GM19455 (cell line): ENCODE measurements at regions not wholly inside any gene's neighbourhood (a gene's known extent, or its start where the extent isn't known, plus 50 kb on each side); places are given as distances from the start of the nearest gene placed in this dataset.
"Not testable (repeated sequence)": the region's sequence is repeated elsewhere in the genome, so short reads cannot be mapped to it uniquely, and the experiment has no call there.

ENCODE experiments used
- ATAC-seq: cut with Tn5 transposase; IDR thresholded peaks from one replicate; pipeline ENCODE4 v1.9.1; 2021; ENCODE audit not compliant: unreplicated experiment

DNA sequence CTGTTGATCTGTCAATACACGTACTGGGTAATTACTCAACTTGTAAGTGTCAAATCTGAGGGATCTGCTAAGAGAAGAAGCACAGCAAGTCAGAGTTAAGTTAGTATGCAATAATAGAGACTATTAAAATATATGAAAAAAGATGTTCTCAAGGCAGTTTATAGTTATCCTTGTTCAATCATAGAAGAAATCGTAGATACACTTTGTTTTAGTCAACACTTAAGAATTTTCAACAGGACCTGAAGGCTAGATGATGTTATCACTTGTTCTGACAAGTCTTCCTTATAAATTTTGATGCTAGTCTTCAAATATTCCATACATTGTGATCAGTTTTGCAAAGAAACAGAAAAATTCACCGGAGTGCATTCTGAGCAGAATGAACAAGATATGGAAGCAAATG, 91.1 kb upstream of the KCNQ5 start:
- no peak for ATAC-seq

DNA sequence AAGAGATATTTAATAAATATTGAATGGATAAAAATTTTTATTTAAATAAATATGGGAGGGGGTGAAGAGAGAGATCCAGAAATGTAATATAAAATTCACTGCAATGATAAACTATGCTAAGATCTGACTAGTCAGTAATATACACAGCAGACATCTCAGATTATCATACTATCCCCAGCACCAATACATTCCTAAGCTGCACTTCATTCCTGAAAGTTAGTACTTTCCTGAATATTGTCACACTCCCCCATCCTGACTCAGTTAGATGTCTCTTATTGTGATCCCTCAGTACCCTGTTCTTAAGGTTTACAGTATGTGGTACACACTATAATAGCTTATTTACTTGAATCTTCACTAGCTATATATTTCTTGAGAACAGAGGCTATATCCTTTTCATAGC, 88.3 kb upstream of the KCNQ5 start:
- ATAC-seq: no peak

DNA sequence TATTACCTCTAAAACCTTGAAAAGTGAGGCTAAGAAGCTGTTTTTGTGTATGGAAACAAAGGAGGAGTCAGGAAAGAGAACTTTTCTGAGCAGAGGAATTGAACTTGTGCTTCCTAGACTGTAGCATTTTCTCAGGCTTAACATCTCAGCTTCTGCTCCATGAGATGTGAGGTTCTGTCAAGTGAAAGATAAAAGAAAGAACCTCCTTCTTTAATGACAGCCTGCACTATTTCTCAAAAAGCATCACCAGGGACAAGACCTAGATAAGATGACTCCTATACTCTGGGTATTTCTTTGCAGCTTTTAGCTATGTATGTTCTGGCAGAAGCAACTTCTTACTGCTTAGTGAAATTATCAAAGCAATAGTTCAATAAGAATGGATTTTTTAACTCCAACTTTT, 87.6 kb upstream of the KCNQ5 start:
- no peak for ATAC-seq

GRCh38 chr6:72535124-72535523, 86.7 kb upstream of the KCNQ5 start:
- no peak for ATAC-seq

DNA sequence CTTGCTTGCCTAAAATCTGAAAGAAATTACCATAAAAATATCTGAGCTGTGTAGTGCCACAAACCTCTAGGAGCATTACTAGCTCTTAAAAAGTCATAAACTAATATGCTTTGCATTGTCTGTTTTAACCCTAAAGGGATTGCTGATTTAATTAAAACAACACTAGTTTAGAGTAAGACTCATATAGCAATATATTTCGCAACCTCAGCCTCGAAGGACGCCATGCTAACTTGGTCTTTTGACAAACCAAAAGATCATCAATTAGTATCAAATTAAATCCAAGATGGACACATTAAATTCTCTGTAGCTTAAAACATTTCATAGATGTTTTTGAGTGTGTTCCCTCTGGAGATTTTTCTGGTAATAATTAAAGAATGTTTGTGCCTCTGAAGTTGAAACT, 74.8 kb upstream of the KCNQ5 start:
- ATAC-seq: no peak

- ATAC-seq: no peak
These were observed 70.4 kb upstream of the KCNQ5 start for GRCh38 chr6:72551470-72551869.

- ATAC-seq: no peak
These were observed 68.9 kb upstream of the KCNQ5 start for GRCh38 chr6:72552938-72553337.

- no peak for ATAC-seq
These were observed 68.0 kb upstream of the KCNQ5 start for GRCh38 chr6:72553531-72554511.

GRCh38 chr6:72554761-72555221, 67.1 kb upstream of the KCNQ5 start:
- ATAC-seq: no peak

DNA sequence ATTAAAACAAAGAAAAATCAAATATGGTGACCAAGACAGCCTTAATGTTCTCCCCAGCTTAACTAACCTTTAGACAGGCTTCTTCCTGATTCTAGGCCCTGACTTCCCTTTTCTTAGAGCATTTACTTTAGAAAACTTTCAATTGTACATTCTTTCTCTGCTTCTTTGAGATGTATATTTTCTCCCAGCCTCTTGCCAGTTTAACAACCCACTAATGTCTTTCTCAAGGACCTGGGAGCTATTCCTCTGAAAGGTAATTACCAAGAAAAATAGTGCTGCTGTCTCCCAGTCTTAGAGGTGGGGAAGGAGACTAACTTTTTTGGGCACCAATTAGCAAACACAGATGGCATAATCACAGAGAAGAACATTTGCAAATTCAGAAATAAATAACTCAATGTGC, 62.8 kb upstream of the KCNQ5 start:
- no peak for ATAC-seq

- no peak for ATAC-seq
These were observed 62.3 kb upstream of the KCNQ5 start for GRCh38 chr6:72559555-72559954.

- no peak for ATAC-seq
These were observed 60.9 kb upstream of the KCNQ5 start for GRCh38 chr6:72560721-72561593.

DNA sequence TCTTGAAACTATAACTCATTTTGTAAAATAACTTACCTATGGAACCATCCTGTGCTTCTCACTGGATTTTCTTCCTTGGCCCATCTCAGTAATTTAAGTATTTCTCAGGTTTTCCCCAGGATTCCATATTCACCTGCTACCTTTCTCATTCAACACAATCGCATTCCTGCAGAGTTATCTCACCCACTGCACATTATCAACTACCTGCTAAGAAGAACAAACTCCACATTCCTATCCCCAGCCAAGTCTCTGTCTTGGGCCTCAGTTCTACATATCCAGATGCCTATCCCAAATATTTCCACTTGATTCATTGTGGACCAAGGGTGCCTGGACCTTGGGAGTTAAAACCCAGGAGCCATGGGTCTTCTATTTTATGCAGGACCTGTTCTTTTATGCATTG, 60.2 kb upstream of the KCNQ5 start:
- ATAC-seq: no peak

DNA sequence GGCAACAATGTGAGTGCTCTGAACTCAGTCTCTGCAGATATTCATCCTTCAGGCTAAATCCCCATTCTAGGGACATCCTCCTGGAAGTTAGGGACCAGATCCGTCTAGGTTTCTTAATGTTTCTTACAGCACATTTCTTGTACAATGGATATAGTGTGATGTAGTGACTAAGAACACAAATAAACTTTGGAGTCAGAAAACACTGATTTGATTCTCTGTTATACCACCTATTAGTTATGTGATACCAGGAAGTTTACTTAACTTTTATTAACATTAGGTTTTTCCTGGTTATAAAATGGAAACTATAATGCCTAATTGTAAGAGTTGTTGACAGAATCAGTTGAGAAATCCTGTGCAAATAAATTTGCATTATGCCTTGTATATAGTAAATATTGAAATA, 57.6 kb upstream of the KCNQ5 start:
- ATAC-seq: no peak

- not testable (repeated sequence) for ATAC-seq
These were observed 49.9 kb upstream of the KCNQ5 start for GRCh38 chr6:72571993-72572392.
